ENCODE measurements at regions not wholly inside any gene's neighbourhood (a gene's known extent, or its start where the extent isn't known, plus 50 kb on each side); places are given as distances from the start of the nearest gene placed in this dataset.
A peak's percentile ranks its signal among the peaks of the same experiment; 100 is the strongest.

DNA sequence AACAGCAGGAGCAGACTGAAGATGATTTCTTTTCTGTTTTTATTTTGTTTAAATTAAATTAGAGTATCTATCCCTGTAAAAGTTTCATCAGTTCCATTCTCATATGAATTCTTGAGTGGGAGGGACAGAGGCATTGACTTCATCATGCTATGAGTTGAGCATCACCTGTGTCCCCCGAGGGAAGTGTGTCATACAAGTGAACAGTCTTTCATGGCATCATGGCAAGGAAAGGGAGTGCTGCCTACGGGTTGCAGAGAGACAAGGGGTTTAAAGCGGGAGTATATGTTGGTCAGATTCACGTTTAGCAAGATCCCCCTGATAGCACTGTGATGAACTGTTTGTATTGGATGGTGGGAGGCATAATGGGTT lies 52.7 kb upstream of the HIF1A start:
- no peaks in the 10 kb centered on the region for H4K20me1 ChIP-seq (ENCODE audit: insufficient read depth, low read length)
- H3K79me2 ChIP-seq (ENCODE audit: low read length), result no peaks in the 10 kb centered on the region
- H3K36me3 ChIP-seq (replicated peaks; ENCODE audit: low read depth, low read length), result no peaks in the 10 kb centered on the region
- H3K4me3 ChIP-seq (ENCODE audit: low read length), result no peak overlapping the region
- no peak overlapping the region for H2AFZ ChIP-seq (ENCODE audit: low read depth, low read length)
- H3K4me1 ChIP-seq (ENCODE audit: low read length), result peaks cover 17% of the 10 kb centered on the region
- no peak overlapping the region for H3K4me2 ChIP-seq (ENCODE audit: low read length)
- peaks cover 3% of the 10 kb centered on the region; the same call in 1 of the 2 replicates for H3K27me3 ChIP-seq (ENCODE audit: low read depth, low read length)
- no peaks in the 10 kb centered on the region; the same call in 1 of the 2 replicates for H3K9me3 ChIP-seq (ENCODE audit: insufficient read depth, low read length)
- no peak for TF ChIP-seq EZH2phosphoT487 (IDR thresholded peaks at IDR 0.05; ENCODE audit: low read depth)
- TF ChIP-seq, protein P1, sequence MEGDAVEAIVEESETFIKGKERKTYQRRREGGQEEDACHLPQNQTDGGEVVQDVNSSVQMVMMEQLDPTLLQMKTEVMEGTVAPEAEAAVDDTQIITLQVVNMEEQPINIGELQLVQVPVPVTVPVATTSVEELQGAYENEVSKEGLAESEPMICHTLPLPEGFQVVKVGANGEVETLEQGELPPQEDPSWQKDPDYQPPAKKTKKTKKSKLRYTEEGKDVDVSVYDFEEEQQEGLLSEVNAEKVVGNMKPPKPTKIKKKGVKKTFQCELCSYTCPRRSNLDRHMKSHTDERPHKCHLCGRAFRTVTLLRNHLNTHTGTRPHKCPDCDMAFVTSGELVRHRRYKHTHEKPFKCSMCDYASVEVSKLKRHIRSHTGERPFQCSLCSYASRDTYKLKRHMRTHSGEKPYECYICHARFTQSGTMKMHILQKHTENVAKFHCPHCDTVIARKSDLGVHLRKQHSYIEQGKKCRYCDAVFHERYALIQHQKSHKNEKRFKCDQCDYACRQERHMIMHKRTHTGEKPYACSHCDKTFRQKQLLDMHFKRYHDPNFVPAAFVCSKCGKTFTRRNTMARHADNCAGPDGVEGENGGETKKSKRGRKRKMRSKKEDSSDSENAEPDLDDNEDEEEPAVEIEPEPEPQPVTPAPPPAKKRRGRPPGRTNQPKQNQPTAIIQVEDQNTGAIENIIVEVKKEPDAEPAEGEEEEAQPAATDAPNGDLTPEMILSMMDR (IDR thresholded peaks at IDR 0.05; ENCODE audit: low read depth, low read length), result no peak
- H3K27ac ChIP-seq (ENCODE audit: low read length), result no peak overlapping the region
- H3K9ac ChIP-seq (ENCODE audit: low read length), result no peak overlapping the region

DNA sequence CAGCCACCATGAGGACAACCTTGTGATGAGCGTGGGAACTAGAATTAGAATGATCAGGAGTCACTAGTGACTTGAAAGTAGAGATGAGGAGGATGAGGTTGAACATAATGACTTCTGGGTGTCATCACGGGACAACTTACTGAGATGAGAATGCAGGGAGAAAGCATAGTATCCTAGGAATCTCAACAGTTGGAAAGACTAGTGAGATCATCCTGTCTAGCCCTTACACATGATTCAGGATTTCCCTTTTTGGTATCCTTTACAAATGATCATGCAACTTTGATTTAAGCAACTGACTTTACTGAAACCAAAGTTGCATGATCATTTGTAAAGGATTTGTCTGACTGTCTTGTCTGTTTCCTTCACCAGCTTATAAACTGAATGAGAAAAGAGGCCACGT lies 51.8 kb upstream of the HIF1A start:
- Histone ChIP-seq H4K20me1 (ENCODE audit: insufficient read depth, low read length) (no peaks in the 10 kb centered on the region), H3K27ac (ENCODE audit: low read length) (no peak overlapping the region), H3K27me3 (ENCODE audit: low read depth, low read length) (peaks cover 3% of the 10 kb centered on the region; the same call in 1 of the 2 replicates), H3K4me2 (ENCODE audit: low read length) (no peak overlapping the region), H3K9me3 (ENCODE audit: insufficient read depth, low read length) (no peaks in the 10 kb centered on the region; the same call in 1 of the 2 replicates), H3K4me3 (ENCODE audit: low read length) (no peak overlapping the region), H2AFZ (ENCODE audit: low read depth, low read length) (no peak overlapping the region), H3K36me3 (replicated peaks; ENCODE audit: low read depth, low read length) (no peaks in the 10 kb centered on the region), H3K9ac (ENCODE audit: low read length) (no peak overlapping the region), H3K79me2 (ENCODE audit: low read length) (no peaks in the 10 kb centered on the region), H3K4me1 (ENCODE audit: low read length) (peaks cover 17% of the 10 kb centered on the region)
- TF ChIP-seq, protein P1 (IDR thresholded peaks at IDR 0.05; ENCODE audit: low read depth, low read length), result no peak

DNA sequence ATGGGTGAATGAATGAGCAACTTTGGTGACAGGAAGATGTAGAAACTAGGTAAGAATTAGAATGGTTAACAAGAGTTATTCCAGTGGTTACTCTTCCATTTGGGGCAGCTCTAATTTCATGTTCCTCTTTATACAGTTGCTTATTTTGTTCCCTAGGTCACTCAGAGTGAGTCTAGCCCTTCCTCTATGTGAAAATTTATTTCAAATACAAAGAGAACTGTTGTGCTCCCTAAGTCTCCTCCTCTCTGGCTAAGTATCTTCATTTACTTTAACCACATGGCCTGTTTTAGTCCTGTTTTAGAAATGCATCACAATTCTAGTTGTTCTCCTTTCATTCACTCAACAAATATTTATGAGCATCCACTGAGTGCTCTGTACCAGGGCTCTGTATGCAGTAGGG lies 51.1 kb upstream of the HIF1A start:
- Histone ChIP-seq H3K27me3 (ENCODE audit: low read depth, low read length) (peaks cover 3% of the 10 kb centered on the region; the same call in 1 of the 2 replicates), H3K4me1 (ENCODE audit: low read length) (peaks cover 17% of the 10 kb centered on the region), H3K36me3 (replicated peaks; ENCODE audit: low read depth, low read length) (no peaks in the 10 kb centered on the region), H3K4me2 (ENCODE audit: low read length) (peak overlapping the region; percentile 21; the same call in 1 of the 2 replicates), H3K27ac (ENCODE audit: low read length) (no peak overlapping the region), H3K4me3 (ENCODE audit: low read length) (no peak overlapping the region), H4K20me1 (ENCODE audit: insufficient read depth, low read length) (no peaks in the 10 kb centered on the region), H2AFZ (ENCODE audit: low read depth, low read length) (no peak overlapping the region), H3K9me3 (ENCODE audit: insufficient read depth, low read length) (no peaks in the 10 kb centered on the region; the same call in 1 of the 2 replicates), H3K9ac (ENCODE audit: low read length) (no peak overlapping the region), H3K79me2 (ENCODE audit: low read length) (no peaks in the 10 kb centered on the region)
- TF ChIP-seq, protein P1 (IDR thresholded peaks at IDR 0.05; ENCODE audit: low read depth, low read length), result no peak
- TF ChIP-seq EZH2phosphoT487 (IDR thresholded peaks at IDR 0.05; ENCODE audit: low read depth), result no peak

DNA sequence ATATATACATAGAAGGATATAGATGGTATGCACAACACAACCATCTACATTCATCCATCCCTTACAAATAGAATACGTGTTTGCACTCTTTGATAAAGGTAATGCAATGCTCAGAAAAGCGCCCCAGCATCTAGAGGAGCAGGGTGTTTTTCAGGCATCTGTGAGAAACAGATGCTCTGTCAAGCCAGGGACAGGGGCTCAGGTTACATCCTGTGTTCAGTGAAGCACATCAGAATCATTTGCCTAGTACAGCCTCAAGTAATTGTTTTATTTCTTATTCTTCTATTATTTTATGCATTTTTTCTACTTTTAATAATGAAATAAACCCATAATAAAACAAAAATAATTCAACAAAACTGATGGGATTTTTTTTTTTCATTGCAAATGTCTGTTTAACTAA lies 50.5 kb upstream of the HIF1A start:
- H3K27ac ChIP-seq (ENCODE audit: low read length), result no peak overlapping the region
- H2AFZ ChIP-seq (ENCODE audit: low read depth, low read length), result no peak overlapping the region
- H3K27me3 ChIP-seq (ENCODE audit: low read depth, low read length), result peaks cover 3% of the 10 kb centered on the region; the same call in 1 of the 2 replicates
- H3K4me1 ChIP-seq (ENCODE audit: low read length), result peaks cover 17% of the 10 kb centered on the region
- H3K9ac ChIP-seq (ENCODE audit: low read length), result no peak overlapping the region
- H3K79me2 ChIP-seq (ENCODE audit: low read length), result no peaks in the 10 kb centered on the region
- H3K4me2 ChIP-seq (ENCODE audit: low read length), result peak overlapping the region; percentile 21
- no peak overlapping the region for H3K4me3 ChIP-seq (ENCODE audit: low read length)
- H3K36me3 ChIP-seq (replicated peaks; ENCODE audit: low read depth, low read length), result no peaks in the 10 kb centered on the region
- TF ChIP-seq, protein P1 (IDR thresholded peaks at IDR 0.05; ENCODE audit: low read depth, low read length), result no peak
- no peak for TF ChIP-seq EZH2phosphoT487 (IDR thresholded peaks at IDR 0.05; ENCODE audit: low read depth)
- H3K9me3 ChIP-seq (ENCODE audit: insufficient read depth, low read length), result no peaks in the 10 kb centered on the region; the same call in 1 of the 2 replicates
- H4K20me1 ChIP-seq (ENCODE audit: insufficient read depth, low read length), result no peaks in the 10 kb centered on the region
